ENCODE measurements at regions not wholly inside any gene's neighbourhood (a gene's known extent, or its start where the extent isn't known, plus 50 kb on each side); places are given as distances from the start of the nearest gene placed in this dataset.
"Not testable (repeated sequence)": the region's sequence is repeated elsewhere in the genome, so short reads cannot be mapped to it uniquely, and the experiment has no call there.

DNA sequence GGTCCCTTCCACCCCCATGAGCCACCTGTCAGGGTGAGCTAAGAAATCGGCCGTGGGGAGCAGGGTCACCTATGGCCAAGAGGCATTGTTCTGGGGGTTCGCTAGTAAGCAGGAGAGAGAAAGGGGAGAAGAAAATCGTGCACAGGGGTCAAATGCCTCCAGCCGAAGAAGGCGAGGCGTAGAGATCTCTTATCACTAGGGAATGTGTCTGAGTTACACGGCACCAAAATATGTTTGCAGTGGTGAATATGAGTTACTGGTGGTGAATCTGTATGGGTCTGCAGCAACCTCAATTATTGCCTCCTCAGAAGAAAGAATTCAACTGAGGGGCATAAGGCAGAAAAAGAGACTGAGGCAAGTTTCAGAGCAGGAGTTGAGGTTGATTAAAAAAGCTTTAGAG is 54.2 kb upstream of the RABGAP1L start:
- no peak for DNase-seq (ENCODE audit: low spot score)

DNA sequence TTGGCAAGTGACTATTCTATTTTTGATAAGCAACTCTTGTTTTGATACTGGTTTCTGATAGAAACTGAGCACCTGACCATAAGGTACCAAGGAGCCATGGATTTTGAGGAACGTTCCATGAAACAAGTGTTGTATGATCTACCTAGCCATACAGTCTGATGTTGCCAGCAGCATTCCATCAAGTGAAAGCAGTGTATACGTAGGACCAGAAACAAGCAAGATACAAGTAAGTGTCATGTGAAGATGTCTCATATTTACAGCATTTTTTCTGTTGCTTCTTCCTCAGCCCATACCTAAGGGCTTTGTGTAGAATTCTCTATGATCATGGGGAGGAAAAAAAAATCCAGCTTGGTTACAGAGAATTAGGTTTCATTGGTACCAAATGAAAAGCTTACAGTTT is 55.6 kb upstream of the RABGAP1L start:
- no peak for DNase-seq (ENCODE audit: low spot score)

DNA sequence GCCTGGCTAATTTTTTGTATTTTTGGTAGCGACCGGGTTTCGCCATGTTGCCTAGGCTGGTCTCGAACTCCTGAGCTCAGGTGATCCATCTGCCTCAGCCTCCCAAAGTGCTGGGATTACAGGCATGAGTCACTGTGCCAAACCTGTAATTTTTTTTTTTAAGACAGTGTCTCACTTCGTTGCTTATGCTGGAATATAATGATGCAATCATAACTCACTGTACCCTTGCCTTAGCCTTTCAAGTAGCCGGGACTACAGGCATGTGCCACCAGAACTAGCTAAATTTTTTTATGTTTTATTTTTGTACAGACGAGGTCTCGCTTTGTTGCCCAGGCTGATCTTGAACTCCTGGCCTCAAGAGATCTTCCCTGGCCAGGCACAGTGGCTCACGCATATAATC is 57.3 kb upstream of the RABGAP1L start:
- DNase-seq (ENCODE audit: low spot score): not testable (repeated sequence)

DNA sequence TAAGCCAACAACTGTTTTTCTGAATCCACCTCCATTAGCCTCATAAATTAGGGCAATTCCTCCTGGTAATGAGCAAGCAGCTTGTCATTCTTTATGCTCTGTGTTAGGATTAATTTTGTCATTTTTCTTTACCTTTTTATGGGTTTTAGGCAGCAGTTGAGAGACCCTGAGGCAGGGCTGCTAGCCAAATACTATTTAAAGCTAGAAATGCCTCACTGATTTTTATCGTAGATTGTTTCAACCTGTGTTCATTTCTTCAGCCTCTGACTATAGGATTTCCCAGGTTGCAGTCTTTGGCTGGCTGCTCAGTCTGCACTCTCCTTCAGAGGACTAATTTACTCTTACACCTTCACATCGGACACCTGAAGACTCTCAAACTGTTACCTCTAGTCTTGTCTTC is 61.9 kb upstream of the RABGAP1L start:
- DNase-seq (ENCODE audit: low spot score): no peak

DNA sequence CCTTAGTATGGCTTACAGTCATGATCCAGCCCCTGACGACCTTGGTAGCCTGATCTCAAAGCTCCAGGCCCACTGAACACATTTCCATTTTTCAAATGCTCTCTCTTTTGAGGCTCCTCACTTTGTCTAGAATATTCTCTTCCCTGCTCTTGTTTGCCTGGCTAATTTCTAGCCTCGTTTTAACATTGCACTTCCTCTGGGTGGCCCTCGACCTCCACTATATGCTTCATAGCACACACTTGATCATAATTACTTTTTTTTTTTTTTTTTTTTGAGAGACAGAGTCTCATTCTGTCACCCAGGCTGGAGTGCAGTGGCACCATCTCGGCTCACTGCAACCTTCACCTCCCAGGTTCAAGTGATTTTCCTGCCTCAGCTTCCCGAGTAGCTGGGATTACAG is 65.5 kb upstream of the RABGAP1L start:
- DNase-seq (ENCODE audit: low spot score): peak; percentile 50

DNA sequence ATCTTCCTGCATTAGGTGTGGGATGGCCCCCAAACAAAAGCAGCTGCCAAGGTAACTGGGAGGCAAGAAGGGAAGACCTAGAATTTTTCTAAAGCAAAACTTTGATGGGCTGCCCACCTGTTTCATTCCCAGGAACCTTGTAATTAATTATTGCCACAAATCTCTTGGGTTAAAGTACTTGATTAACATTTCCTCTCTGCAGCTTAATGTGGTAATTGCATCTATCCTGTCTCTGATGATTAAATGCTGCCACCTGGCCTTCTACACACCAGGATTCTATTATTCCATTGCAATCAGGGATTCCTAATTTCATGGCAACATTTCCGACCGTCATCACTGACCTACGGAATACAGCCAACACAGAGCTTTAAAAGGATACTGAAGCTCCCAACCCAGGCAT is 68.3 kb upstream of the RC3H1 start:
- DNase-seq (ENCODE audit: low spot score): no peak

DNA sequence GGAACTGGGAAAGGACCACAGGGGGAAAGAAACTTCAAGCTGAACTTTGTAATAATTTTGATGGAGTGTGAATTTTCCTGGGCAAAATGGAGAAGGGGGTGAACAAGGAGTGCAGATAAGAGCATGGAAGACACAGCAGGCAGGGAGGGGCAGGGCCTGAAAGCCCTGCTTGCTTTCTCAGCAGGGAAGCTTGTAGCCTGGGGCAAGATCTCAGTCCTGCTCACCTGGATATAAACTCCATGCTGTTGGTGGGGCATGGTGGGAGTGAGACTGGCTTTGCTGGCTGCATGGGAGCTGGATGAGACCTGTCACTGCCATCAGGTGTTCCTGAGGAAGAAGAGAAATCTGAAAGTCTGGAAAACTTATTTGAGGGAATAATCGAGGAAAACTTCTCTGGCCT is 58.7 kb upstream of the RC3H1 start:
- DNase-seq (ENCODE audit: low spot score): no peak

DNA sequence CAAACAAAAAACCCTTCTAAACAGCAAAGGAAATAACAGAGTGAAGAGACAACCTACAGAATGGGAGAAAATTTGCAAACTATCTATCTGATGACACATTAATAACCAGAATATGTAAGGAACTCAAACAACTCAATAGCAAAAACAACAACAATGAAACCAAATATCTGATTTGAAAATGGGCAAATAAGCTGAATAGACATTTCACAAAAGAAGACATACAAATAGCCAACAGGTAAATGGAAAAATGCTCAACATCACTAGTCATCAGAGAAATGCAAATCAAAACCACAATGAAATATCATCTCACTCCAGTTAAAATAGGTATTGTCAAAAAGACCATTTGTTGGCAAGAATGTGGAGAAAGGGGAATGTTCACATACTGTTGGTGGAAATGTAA is 57.6 kb upstream of the RC3H1 start:
- no peak for DNase-seq (ENCODE audit: low spot score)

DNA sequence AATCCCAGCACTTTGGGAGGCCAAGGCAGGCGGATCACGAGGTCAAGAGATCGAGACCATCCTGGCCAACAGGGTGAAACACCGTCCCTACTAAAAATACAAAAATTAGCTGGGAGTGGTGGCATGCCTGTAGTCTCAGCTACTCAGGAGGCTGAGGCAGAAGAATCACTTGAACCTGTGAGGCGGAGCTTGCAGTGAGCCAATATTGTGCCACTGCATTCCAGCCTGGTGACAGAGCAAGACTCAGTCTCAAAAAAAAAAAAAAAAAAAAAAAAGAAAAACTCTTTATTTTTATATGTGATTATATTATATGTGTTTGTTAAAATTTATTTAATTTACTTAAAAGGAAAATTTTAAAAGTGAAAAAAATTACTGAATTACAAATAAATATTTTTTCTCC is 56.8 kb upstream of the RC3H1 start:
- not testable (repeated sequence) for DNase-seq (ENCODE audit: low spot score)

DNA sequence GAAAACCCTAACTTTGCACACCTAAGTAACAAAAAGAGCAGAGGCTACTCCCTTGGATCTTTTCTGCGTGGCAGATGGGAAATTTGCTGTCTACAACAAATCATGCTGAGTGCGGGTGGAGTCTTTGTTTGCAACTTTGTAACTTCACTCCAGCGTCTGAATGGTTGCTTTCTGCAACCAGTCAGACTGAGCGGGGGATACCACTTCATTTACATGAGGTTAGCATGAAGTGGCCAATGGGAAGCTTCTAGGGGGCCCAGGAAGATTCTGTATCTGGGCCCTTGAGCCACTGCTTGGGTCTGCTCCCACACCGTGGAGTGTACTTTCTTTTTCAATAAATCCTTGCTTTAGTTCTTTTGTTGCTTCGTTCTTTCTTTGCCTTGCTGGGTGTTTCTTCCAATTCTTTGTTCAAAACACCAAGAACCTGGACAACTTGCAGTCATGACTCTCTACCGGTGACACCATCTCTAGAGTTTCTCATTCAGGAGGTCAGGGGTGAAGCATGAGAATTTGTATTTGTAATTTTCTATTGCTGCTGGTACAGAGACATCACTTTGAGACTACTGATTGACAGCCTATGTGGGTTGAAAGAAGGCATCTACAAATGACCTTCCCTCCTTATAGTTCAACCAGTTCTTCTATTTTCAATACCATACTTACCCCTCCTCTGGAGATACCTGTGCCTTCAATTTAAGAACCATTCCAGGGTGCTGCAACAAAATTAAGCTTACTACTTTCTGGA is 55.8 kb upstream of the RC3H1 start:
- DNase-seq (ENCODE audit: low spot score): no peak

DNA sequence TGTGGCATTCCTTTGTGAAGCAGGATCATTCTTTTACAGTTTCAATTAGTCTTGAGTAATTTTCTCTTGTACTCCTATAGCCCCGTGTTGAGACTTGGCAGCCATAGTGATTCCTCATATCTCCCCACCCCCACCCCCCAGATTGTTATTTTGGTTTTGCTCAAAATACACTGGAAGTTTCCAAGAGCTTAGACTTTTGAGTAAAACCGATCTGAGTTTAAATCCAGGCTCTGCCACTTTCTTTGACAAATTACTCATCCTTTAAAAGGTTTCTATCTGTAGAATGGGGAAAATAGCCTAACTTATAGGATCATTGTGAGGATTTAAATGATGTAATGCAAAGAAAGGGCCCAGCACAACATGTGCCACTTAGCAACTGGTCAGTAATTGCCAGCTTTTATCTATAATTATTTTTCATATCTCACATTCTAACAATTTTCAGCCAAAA is 53.1 kb upstream of the RC3H1 start:
- DNase-seq (ENCODE audit: low spot score): no peak

DNA sequence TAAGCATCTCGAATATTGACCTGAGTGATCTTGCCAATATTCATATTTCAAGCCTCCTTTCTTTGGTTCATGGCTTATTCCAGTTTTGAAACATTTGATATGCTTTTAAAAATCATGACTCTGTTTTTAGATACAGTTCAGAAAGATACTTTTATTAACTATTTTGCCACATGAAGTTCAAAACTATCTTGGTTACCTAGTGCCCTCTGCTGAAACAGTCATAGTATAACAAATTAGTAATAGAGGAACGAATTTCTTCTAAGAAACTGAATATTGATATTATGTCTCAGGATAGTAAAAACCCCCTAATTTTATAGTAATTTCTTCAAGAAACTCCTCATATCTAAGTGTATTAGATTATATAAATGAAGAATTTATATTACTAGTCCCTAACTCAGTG is 52.6 kb upstream of the RC3H1 start:
- DNase-seq (ENCODE audit: low spot score): peak; percentile 34

DNA sequence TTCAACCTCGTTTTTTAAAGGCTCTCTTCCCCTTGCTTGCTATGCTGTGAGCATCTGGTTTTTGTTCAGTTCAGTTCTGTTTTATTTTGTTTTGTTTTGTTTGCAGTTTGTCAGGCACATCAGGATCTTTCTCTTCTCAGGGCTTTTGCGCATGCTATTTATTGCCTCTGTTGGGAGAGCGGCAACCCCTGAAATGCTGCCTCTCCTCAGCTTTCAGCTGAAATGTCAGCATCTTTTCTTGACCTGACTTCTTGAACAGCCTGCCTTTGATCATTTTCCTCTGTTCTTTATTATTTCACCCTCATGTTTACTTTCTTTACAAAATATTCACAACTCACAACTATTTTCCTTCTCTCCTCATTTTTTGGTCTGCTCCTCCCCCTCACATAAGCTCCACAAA is 50.4 kb upstream of the RC3H1 start:
- no peak for DNase-seq (ENCODE audit: low spot score)

Measured in SW480 (cell line).